GM12891 (cell line): ENCODE measurements at regions not wholly inside any gene's neighbourhood (a gene's known extent, or its start where the extent isn't known, plus 50 kb on each side); places are given as distances from the start of the nearest gene placed in this dataset.

Experiments
- DNase-seq: peaks from one replicate; pipeline ENCODE4 v3.0.0; 2011; ENCODE audit warnings: low spot score; ENCODE audit not compliant: insufficient read length
- FAIRE-seq: peaks from 2 replicates; lab custom pipeline; 2011; peaks lifted over from hg19 to GRCh38; lab: Jason Lieb, UNC
- PAX5 ChIP-seq: IDR thresholded peaks from 2 replicates; pipeline ENCODE4 v1.6.1; 2011; ENCODE audit warnings: low read length, moderate library complexity, mild to moderate bottlenecking; ENCODE audit not compliant: insufficient read depth, severe bottlenecking
- POLR2A ChIP-seq: IDR thresholded peaks from 2 replicates; pipeline ENCODE4 v1.6.1; 2011; ENCODE audit warnings: low read depth, low read length, control low read depth
- POLR2AphosphoS5 ChIP-seq: IDR thresholded peaks from 2 replicates; pipeline ENCODE4 v1.6.1; 2011; ENCODE audit warnings: low read depth, low read length, control low read depth
- POU2F2 ChIP-seq: IDR thresholded peaks from 2 replicates; pipeline ENCODE4 v1.6.1; 2011; ENCODE audit warnings: low read depth, mild to moderate bottlenecking, control low read depth, low read length, moderate library complexity
- SPI1 ChIP-seq: IDR thresholded peaks from 2 replicates; pipeline ENCODE4 v1.6.1; 2011; ENCODE audit warnings: low read depth, low read length, control low read depth
- TAF1 ChIP-seq: IDR thresholded peaks from 2 replicates; pipeline ENCODE4 v1.6.1; 2011; ENCODE audit warnings: low read depth, low read length, control low read depth

DNA sequence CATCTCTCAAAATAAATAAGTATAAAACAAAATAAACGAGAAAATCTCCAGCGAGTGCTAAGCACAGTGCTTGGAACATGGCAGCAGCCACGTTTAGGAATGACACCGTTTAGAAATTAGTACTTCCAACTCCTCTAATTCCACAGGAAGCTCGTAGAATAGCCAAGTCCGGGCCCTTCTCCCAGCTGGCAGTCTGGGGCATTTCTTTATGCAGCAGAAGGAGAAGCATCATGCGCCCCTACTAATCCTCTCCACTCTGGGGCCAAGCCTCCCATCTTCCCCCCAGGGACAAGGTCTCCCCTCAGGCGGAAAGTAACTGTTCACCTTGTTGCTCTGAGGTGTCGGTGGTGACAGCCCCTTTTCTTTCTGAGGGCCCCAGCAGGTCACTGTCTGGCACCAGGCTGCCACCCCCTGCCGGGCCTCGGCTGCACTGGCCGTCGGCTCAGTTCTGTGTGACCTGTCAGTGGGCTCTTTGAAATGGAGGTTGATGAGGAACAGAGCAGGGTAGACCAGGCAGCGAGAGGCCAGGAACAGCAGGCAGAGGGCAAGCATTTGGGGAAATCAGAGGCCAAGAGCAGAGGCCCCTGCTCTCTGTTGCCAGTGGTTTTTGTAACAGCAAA, 113.5 kb upstream of the WWC1 start:
- no peak for TF ChIP-seq POLR2A
- no peak for TF ChIP-seq POU2F2
- TF ChIP-seq SPI1: no peak
- no peak for TF ChIP-seq PAX5
- no peak for TF ChIP-seq TAF1
- no peak for TF ChIP-seq POLR2AphosphoS5
- FAIRE-seq (no peak), DNase-seq (no peak)

DNA sequence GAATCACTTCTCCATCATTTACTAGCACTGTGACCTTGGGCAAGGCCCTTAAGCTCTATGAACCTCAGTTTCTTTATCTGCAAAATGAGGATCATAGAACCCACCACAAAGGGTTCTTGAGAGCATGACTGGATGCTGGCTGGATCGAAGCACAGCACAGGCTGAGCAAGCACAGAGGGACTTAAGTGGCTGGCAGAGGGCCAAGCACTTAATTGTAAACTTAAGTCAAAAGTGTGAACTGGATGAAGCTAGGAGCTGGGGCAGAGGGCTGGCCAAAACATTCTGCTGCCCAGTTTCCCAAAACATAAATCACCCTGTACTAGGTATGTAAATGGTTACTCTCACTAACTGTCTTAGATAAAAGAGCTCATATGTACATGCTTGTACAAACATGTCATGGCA, 112.3 kb upstream of the WWC1 start:
- DNase-seq: no peak
- FAIRE-seq: no peak
- TF ChIP-seq POLR2A (no peak), POLR2AphosphoS5 (no peak), SPI1 (no peak), POU2F2 (no peak), TAF1 (no peak)

DNA sequence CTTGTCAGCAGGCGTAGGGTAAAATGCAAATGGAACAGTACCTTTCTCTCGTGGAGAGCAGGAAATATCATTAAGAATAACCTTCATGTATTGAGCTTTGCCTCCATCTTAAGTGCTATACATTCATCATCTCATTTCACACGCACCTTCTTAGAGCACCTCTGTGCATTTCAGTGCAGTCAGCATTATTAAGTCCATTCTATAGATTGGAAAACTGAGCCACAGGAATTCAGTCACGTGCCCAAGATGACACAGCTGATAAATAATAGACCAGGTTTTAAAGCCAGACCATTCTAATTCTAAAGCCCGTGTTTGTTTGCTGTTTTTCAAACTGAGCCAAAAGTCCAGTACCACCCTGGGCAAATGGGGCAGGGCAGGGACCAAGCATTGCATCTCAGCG, 109.2 kb upstream of the WWC1 start:
- no peak for DNase-seq
- TF ChIP-seq TAF1: no peak
- TF ChIP-seq PAX5: no peak
- no peak for TF ChIP-seq POLR2A
- no peak for TF ChIP-seq POU2F2
- TF ChIP-seq SPI1: no peak
- no peak for TF ChIP-seq POLR2AphosphoS5
- no peak for FAIRE-seq

DNA sequence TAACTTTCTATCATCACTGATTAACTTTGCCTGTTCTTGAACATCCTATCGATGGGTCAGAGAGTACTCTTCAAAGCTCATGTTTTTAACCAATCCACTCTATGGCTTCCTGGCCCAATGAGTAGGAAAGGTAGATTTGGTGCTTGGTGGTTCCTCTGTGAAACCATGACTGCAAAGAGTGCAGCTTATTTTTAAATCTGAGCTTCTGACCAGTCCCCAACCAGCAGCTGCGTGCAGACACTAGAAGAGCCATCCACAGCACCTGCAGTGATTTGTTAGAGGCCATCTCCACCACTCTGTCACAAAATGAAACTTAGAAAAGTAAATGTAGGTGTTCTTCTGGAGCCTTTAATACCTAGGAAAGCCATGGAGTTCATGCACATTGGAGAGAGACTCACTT, 107.3 kb upstream of the WWC1 start:
- DNase-seq (no peak), FAIRE-seq (no peak)
- TF ChIP-seq POLR2A: no peak
- TF ChIP-seq SPI1: no peak
- no peak for TF ChIP-seq POLR2AphosphoS5
- no peak for TF ChIP-seq POU2F2
- TF ChIP-seq TAF1: no peak
- TF ChIP-seq PAX5: no peak

DNA sequence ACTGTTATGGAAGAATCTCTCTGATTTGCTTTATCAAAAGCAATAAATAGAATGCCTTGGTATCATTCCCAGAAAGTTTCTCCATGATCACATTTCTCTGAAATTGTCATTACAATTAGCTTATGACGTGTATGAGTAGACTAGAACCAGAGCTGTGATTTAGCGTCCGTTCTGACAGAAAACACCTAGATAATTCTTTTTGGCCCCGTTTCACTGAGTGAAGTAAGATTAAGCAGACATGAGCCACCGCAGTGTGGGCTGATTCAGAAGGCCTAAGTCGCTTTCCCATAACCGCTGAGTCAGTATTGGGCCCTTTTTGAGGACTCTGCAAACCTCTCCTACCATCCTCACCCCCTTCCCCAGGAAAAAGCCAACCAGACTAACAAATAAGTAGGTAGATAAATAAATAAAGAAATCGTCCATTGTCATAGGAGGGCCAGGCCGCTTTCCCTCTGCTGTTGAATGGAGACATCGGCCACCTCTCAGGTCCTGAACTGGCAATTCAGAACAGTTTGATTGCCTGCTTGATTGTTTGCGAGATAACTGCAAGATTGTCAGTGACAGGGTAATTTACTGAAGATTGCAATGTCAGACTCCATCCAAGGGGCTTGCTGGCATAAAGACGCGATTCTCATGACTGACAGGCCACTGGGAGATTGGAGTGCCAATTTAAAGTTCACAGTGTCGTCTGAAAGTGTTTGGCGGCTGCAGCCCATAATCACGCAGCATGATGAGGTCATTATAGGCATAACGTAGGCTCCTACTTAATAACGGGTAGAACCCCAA, 105.0 kb upstream of the WWC1 start:
- DNase-seq (no peak), FAIRE-seq (no peak)
- no peak for TF ChIP-seq POU2F2
- TF ChIP-seq POLR2AphosphoS5: no peak
- TF ChIP-seq PAX5: no peak
- no peak for TF ChIP-seq POLR2A
- no peak for TF ChIP-seq TAF1
- no peak for TF ChIP-seq SPI1

DNA sequence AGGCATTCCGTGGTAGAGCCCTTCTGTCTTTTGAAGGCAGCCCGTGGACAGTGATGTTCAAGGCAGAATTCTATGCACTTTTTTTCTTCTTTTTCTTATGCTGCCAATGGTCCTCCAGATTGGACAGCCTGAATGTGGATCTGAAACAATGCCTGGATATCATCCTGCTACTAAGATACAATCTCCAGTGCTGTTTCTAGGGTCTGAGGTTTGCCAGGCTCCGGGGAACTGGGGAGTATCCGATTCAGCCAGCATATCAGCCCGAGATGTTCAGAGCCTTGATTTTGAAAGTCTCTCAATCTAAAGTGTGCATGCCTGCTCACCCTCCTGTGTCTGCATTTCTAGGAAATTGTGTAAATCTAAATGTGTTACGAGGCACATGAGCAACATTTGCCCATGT, 103.8 kb upstream of the WWC1 start:
- FAIRE-seq (no peak), DNase-seq (no peak)
- TF ChIP-seq POLR2AphosphoS5: no peak
- no peak for TF ChIP-seq PAX5

DNA sequence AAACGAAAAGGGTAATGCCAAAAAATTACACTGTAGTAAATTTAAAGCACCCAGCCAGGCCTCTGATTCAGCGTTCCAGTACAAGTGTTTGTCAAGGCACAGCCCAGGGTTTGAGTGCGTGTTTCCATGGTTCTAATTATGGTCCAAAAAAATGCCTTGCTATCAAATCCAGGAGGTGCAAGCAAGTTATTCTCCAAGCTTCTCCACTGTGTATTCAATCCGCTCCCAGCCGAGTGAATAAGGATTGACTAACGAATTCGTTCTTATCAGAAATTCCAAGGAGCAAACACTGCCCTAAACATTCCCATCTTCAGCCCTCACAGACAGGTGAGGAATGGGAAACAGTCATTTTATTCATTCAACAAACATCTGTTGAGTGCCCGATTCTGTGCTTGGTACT, 103.3 kb upstream of the WWC1 start:
- TF ChIP-seq POLR2A (no peak), POU2F2 (no peak), PAX5 (no peak), TAF1 (no peak), SPI1 (no peak), POLR2AphosphoS5 (no peak)
- no peak for DNase-seq
- no peak for FAIRE-seq

DNA sequence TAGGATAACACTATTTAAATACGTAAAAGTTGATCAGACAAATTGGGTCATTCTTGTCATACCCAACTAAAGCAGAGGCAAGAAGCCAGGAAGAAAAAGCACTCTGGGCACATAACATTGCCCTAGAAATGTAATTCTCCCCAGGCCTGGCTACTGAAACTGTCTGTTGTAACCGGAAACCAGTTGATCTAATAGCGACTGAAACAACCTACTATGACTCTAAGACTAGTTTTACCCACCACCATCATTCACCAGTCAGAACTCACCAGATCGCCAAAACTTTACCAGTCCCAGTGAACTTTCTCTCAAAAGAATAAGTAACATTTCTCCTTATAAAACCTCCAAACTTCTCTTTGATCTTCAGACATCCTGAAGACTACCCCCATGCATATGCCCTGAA, 99.3 kb upstream of the WWC1 start:
- TF ChIP-seq TAF1 (no peak), POU2F2 (no peak), PAX5 (no peak), POLR2AphosphoS5 (no peak), SPI1 (no peak), POLR2A (no peak)

DNA sequence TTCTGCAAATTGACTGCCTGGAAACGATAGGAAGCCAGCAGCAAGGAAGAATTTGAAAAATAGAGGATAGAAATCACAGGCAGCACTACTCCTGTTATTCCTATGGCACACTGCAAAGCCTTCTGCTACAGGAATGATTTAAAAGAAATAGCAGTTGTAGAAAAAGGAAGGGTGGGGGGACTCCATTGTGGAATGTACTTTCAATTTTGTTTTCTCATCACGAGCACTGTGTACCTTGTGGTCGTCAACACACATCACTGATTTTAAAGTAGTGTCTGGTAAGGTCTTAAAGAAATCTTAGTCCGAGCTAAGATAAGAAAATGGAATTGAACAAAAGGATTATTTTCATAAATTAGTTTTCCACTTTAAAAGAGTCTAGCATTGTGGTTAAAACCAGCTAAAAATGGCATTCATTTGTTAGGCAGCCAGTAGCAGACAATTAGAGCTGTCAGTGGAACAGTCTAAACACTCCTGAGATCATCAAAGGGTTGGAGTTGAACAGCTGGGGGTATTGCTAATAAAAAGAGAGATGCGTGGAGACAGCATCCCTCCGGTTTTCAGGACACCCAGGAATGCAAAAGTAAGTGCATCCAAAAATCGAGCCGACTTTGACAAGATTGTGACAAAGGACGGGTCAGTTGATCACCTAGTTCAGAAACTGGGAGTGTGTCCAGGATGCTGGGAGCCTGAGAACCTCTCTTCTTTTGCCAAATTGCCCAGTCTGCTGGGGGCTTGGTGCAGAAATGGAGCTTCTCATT, 97.8 kb upstream of the WWC1 start:
- TF ChIP-seq TAF1: no peak
- no peak for TF ChIP-seq PAX5
- TF ChIP-seq POU2F2: no peak
- no peak for TF ChIP-seq POLR2AphosphoS5
- no peak for TF ChIP-seq POLR2A
- no peak for TF ChIP-seq SPI1
- no peak for DNase-seq
- FAIRE-seq: no peak

More for the DNA sequence above, 99.3 kb upstream of the WWC1 start:
- DNase-seq (no peak), FAIRE-seq (no peak)

DNA sequence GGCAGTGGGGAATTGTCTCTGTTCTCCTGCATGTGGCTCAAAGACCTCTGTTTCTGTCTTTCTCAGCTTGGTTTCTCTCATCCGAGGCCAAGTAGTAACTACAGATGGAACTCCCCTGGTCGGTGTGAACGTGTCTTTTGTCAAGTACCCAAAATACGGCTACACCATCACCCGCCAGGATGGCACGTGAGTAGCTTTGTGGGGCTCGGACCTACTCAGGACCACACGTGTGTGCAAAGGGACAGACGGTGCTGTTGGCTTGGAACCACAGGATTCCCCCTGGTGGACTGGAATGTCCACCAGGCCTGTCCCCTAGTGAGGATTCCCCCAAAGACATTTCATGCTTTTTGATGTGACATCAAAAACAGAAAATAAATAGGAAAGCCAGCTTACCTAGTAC, 96.3 kb upstream of the WWC1 start:
- TF ChIP-seq PAX5 (no peak), POU2F2 (no peak), SPI1 (no peak), POLR2AphosphoS5 (no peak), POLR2A (no peak), TAF1 (no peak)
- DNase-seq (no peak), FAIRE-seq (no peak)
